GM12878 (cell line): ENCODE measurements at regions not wholly inside any gene's neighbourhood (a gene's known extent, or its start where the extent isn't known, plus 50 kb on each side); places are given as distances from the start of the nearest gene placed in this dataset.

ENCODE experiments used
- ATAC-seq: fragments of 200-7000 bp; cut with Tn5 transposase; 3 replicates; pipeline ENCODE4 v1.9.1; 2020; ENCODE audit warnings: mild to moderate bottlenecking, moderate library complexity
- BruUV-seq: library from RNA; stranded (reverse); fragments of 400-500 nt; replicated peaks from 2 replicates; lab custom pipeline; 2021; lab: Mats Ljungman, UMichigan
- CTCF ChIA-PET: fragments of 300-600 bp; sonication (Branson Sonifier 250); formaldehyde crosslinking; extraction: SDS; loops from one replicate; lab custom pipeline; 2021; ENCODE audit warnings: inconsistent platforms; lab: Yijun Ruan, JAX
- POLR2A ChIA-PET: fragments of 350-600 bp; formaldehyde crosslinking; extraction: SDS; loops from one replicate; lab custom pipeline; 2021; ENCODE audit warnings: inconsistent platforms; lab: Charles Lee
- RAD21 ChIA-PET: fragments of 300-600 bp; sonication (Branson Sonifier 250); formaldehyde crosslinking; loops from one replicate; lab custom pipeline; 2023; ENCODE audit warnings: antibody characterized with exemption; ENCODE audit not compliant: unreplicated experiment; lab: Charles Lee
- SMC1A ChIA-PET: fragments of 300-600 bp; sonication (Branson Sonifier 250); formaldehyde crosslinking; loops from one replicate; lab custom pipeline; 2023; ENCODE audit not compliant: unreplicated experiment, uncharacterized antibody; lab: Charles Lee
- DNase-seq: peaks from one replicate; pipeline ENCODE4 v3.0.0-alpha.2; 2011; ENCODE audit warnings: low read depth, low spot score
- FAIRE-seq: peaks from 3 replicates; lab custom pipeline; 2011; peaks lifted over from hg19 to GRCh38; lab: Jason Lieb, UNC
- H2AFZ ChIP-seq: 2 replicates; pipeline ENCODE4 v1.6.0; 2011; ENCODE audit warnings: low read depth, low read length, control low read depth; ENCODE audit not compliant: control insufficient read depth
- H3K27ac ChIP-seq: 2 replicates; pipeline ENCODE4 v1.5.1; 2011; ENCODE audit warnings: control low read depth; ENCODE audit not compliant: control insufficient read depth, insufficient read depth
- H3K27me3 ChIP-seq, 2 experiments: replicated peaks in 1 of 2; 2 replicates each; pipeline versions ENCODE4 v1.6.0 to v1.6.1; 2011; ENCODE audit warnings: low read length in 1 of 2; ENCODE audit not compliant: control insufficient read depth in 2 of 2, insufficient read depth in 2 of 2
- H3K36me3 ChIP-seq, 2 experiments: 2 replicates each; pipeline ENCODE4 v1.5.1; 2011; ENCODE audit warnings: low read length in 1 of 2; ENCODE audit not compliant: control insufficient read depth in 2 of 2, insufficient read depth in 2 of 2
- H3K4me1 ChIP-seq: 2 replicates; pipeline ENCODE4 v1.6.1; 2011; ENCODE audit warnings: mild to moderate bottlenecking, low read length, moderate library complexity, mixed read lengths; ENCODE audit not compliant: control insufficient read depth, insufficient read depth
- H3K4me2 ChIP-seq: 2 replicates; pipeline ENCODE4 v1.6.0; 2011; ENCODE audit warnings: control low read depth; ENCODE audit not compliant: control insufficient read depth, insufficient read depth
- H3K4me3 ChIP-seq: fragments of 200-600 bp; sonication (generic); 2 replicates; pipeline ENCODE4 v1.5.1; 2016
- H3K79me2 ChIP-seq: 2 replicates; pipeline ENCODE4 v1.6.0; 2011; ENCODE audit warnings: low read length; ENCODE audit not compliant: control insufficient read depth, insufficient read depth
- H3K9ac ChIP-seq: 2 replicates; pipeline ENCODE4 v1.8.0; 2011; ENCODE audit warnings: low read length, control low read depth, mixed read lengths; ENCODE audit not compliant: control insufficient read depth, insufficient read depth
- H3K9me3 ChIP-seq: replicated peaks from 3 replicates; pipeline ENCODE4 v1.5.1; 2011; ENCODE audit warnings: mild to moderate bottlenecking, low read length; ENCODE audit not compliant: control insufficient read depth, insufficient read depth
- H4K20me1 ChIP-seq: 2 replicates; pipeline ENCODE4 v1.6.0; 2011; ENCODE audit not compliant: control insufficient read depth, insufficient read depth
- CEBPZ ChIP-seq: fragments of 150-350 bp; IDR thresholded peaks from 2 replicates; pipeline ENCODE4 v1.6.1; 2016; ENCODE audit warnings: low read depth, low read length
- CREM ChIP-seq: IDR thresholded peaks from 2 replicates; pipeline ENCODE4 v1.6.1; 2014; ENCODE audit warnings: antibody characterized with exemption, low read depth
- HDAC6 ChIP-seq: fragments of 200-600 bp; sonication (generic); IDR thresholded peaks from one replicate; pipeline ENCODE4 v1.8.0; 2017; ENCODE audit warnings: antibody characterized with exemption; ENCODE audit not compliant: unreplicated experiment
- KDM1A ChIP-seq: fragments of 200-600 bp; sonication (generic); IDR thresholded peaks from 2 replicates; pipeline ENCODE4 v1.6.1; 2016; ENCODE audit warnings: borderline replicate concordance
- KLF5 ChIP-seq: fragments of 450-650 bp; IDR thresholded peaks from 2 replicates; pipeline ENCODE4 v1.6.1; 2014; ENCODE audit warnings: mild to moderate bottlenecking; ENCODE audit not compliant: partially characterized antibody
- MAX ChIP-seq: IDR thresholded peaks from 2 replicates; pipeline ENCODE4 v1.6.1; 2012; ENCODE audit warnings: low read depth, low read length, improper control_type of control experiment
- MTA2 ChIP-seq: fragments of 450-650 bp; IDR thresholded peaks from 2 replicates; pipeline ENCODE4 v1.6.1; 2016; ENCODE audit warnings: low read depth, mild to moderate bottlenecking, moderate library complexity
- RCOR1 ChIP-seq: conservative IDR thresholded peaks from 2 replicates; pipeline ENCODE4 v1.6.1; 2012; ENCODE audit warnings: low read depth, low read length, improper control_type of control experiment
- RUNX3 ChIP-seq: IDR thresholded peaks from 2 replicates; pipeline ENCODE4 v1.6.1; 2012; ENCODE audit warnings: low read length, inconsistent platforms
- TCF3 ChIP-seq: IDR thresholded peaks from 2 replicates; pipeline ENCODE4 v1.6.1; 2012; ENCODE audit warnings: low read depth, mild to moderate bottlenecking, low read length, borderline replicate concordance; ENCODE audit not compliant: insufficient read depth
- ZNF207 ChIP-seq: fragments of 450-650 bp; IDR thresholded peaks from 2 replicates; pipeline ENCODE4 v1.6.1; 2014; ENCODE audit warnings: antibody characterized with exemption, mild to moderate bottlenecking, borderline replicate concordance
- ZSCAN29 ChIP-seq: fragments of 450-650 bp; IDR thresholded peaks from 2 replicates; pipeline ENCODE4 v1.6.1; 2017; ENCODE audit warnings: mild to moderate bottlenecking, moderate library complexity
- WGBS: methylation state at CpG from one replicate; pipeline ENCODE4 v1.1.6; 2016; ENCODE audit warnings: low lambda C conversion rate; ENCODE audit not compliant: insufficient replicate concordance, insufficient coverage; ENCODE audit errors: missing lambda C conversion rate; 5-methylcytosine and 5-hydroxymethylcytosine counted together
- in situ Hi-C: fragments of 300-500 bp; cut with MboI; formaldehyde crosslinking; loops from 9 replicates; pipeline ENCODE4 v1.14.3; 2018; ENCODE audit warnings: mixed read lengths
- intact Hi-C: fragments of 100-400 bp; cut with micrococcal nuclease; formaldehyde crosslinking; loops from one replicate; pipeline ENCODE4 v1.14.2; 2022; ENCODE audit not compliant: unreplicated experiment
- TF ChIP-seq, protein P1 (sequence below): fragments of 450-650 bp; IDR thresholded peaks from 2 replicates; pipeline ENCODE4 v1.6.1; 2016; ENCODE audit warnings: mild to moderate bottlenecking, moderate library complexity, borderline replicate concordance

DNA sequence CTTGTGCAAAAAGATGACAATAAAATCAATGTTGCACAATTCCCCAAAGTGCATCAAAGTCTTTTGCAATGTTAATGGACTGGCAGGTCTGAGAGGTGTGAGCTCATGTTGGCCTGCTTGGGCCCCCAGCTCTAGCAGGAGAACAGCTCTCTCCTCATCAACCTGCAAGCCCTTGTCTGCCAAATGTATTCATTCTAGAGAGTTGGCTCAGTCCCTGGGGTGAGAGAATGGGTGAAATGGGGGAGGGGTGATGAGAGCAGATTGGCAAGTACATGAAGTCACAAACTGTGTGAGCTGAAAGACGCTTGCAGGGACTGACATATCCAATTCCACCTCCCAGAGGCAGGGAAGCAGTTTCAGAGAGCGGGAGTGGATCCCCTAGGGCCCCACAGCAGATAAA lies 465.1 kb upstream of the ZNF507 start:
- FAIRE-seq = no peak
- in situ Hi-C loops = no loop called here
- H3K4me2 ChIP-seq = no peak overlapping the region
- no peaks in the 10 kb centered on the region; the same call in 2 of the 3 replicates for H3K9me3 ChIP-seq
- no peaks in the 10 kb centered on the region for H3K27me3 ChIP-seq
- ATAC-seq = no peak
- DNase-seq = no peak
- no TSS peak for BruUV-seq
- H3K27ac ChIP-seq = no peak overlapping the region
- 0% methylated on average over 2 of the region's 2 CpGs for WGBS
- TF ChIP-seq ZSCAN29 (no peak), TCF3 (no peak), RCOR1 (no peak), CEBPZ (no peak), KDM1A (no peak), MAX (no peak), MTA2 (no peak), ZNF207 (no peak), KLF5 (no peak), CREM (no peak), HDAC6 (no peak), RUNX3 (no peak)
- TF ChIP-seq, protein P1, sequence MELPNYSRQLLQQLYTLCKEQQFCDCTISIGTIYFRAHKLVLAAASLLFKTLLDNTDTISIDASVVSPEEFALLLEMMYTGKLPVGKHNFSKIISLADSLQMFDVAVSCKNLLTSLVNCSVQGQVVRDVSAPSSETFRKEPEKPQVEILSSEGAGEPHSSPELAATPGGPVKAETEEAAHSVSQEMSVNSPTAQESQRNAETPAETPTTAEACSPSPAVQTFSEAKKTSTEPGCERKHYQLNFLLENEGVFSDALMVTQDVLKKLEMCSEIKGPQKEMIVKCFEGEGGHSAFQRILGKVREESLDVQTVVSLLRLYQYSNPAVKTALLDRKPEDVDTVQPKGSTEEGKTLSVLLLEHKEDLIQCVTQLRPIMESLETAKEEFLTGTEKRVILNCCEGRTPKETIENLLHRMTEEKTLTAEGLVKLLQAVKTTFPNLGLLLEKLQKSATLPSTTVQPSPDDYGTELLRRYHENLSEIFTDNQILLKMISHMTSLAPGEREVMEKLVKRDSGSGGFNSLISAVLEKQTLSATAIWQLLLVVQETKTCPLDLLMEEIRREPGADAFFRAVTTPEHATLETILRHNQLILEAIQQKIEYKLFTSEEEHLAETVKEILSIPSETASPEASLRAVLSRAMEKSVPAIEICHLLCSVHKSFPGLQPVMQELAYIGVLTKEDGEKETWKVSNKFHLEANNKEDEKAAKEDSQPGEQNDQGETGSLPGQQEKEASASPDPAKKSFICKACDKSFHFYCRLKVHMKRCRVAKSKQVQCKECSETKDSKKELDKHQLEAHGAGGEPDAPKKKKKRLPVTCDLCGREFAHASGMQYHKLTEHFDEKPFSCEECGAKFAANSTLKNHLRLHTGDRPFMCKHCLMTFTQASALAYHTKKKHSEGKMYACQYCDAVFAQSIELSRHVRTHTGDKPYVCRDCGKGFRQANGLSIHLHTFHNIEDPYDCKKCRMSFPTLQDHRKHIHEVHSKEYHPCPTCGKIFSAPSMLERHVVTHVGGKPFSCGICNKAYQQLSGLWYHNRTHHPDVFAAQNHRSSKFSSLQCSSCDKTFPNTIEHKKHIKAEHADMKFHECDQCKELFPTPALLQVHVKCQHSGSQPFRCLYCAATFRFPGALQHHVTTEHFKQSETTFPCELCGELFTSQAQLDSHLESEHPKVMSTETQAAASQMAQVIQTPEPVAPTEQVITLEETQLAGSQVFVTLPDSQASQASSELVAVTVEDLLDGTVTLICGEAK = no peak
- intact Hi-C loops = no loop called here
- H4K20me1 ChIP-seq = no peaks in the 10 kb centered on the region
- H3K4me1 ChIP-seq = no peaks in the 10 kb centered on the region
- ChIA-PET POLR2A (no interaction called here), SMC1A (no interaction called here), RAD21 (no interaction called here), CTCF (no interaction called here)
- H3K79me2 ChIP-seq = no peaks in the 10 kb centered on the region
- H3K36me3 ChIP-seq = no peaks in the 10 kb centered on the region
- no peak overlapping the region for H2AFZ ChIP-seq
- H3K9ac ChIP-seq = no peak overlapping the region
- H3K4me3 ChIP-seq = no peak overlapping the region
